GM12878 (cell line): ENCODE measurements at regions not wholly inside any gene's neighbourhood (a gene's known extent, or its start where the extent isn't known, plus 50 kb on each side); places are given as distances from the start of the nearest gene placed in this dataset.

Source experiments
- CREB1 ChIP-seq: IDR thresholded peaks from 2 replicates; pipeline ENCODE4 v1.6.1; 2012; ENCODE audit warnings: low read depth, mild to moderate bottlenecking, inconsistent platforms
- FOS ChIP-seq: IDR thresholded peaks from 3 replicates; pipeline ENCODE4 v1.6.1; 2011; ENCODE audit warnings: borderline replicate concordance; ENCODE audit not compliant: insufficient read length; ENCODE audit errors: extremely low read depth
- ZNF274 ChIP-seq: IDR thresholded peaks from one replicate; pipeline ENCODE4 v1.8.0; 2011; ENCODE audit not compliant: insufficient read length, insufficient read depth

GRCh38 chr17:62910277-62910676, 55.8 kb upstream of the TANC2 start:
- TF ChIP-seq CREB1 = no peak
- TF ChIP-seq ZNF274 = no peak
- TF ChIP-seq FOS = no peak
